DOHH2 (cell line): ENCODE measurements at regions not wholly inside any gene's neighbourhood (a gene's known extent, or its start where the extent isn't known, plus 50 kb on each side); places are given as distances from the start of the nearest gene placed in this dataset.

Source experiments
- EZH2phosphoT487 ChIP-seq: fragments of 200-600 bp; sonication (generic); IDR thresholded peaks from 2 replicates; pipeline ENCODE4 v1.6.1; 2017; ENCODE audit warnings: borderline replicate concordance, mild to moderate bottlenecking, antibody characterized with exemption, low read length, moderate library complexity, mixed read lengths
- TF ChIP-seq, protein P1 (sequence below): fragments of 200-600 bp; sonication (generic); IDR thresholded peaks from one replicate; pipeline ENCODE4 v1.5.1; 2014; ENCODE audit warnings: antibody characterized with exemption, mild to moderate bottlenecking, low read depth, low read length; ENCODE audit not compliant: poor library complexity, severe bottlenecking

GRCh38 chr17:54220829-54221228, 398.1 kb downstream of the KIF2B start:
- TF ChIP-seq, protein P1, sequence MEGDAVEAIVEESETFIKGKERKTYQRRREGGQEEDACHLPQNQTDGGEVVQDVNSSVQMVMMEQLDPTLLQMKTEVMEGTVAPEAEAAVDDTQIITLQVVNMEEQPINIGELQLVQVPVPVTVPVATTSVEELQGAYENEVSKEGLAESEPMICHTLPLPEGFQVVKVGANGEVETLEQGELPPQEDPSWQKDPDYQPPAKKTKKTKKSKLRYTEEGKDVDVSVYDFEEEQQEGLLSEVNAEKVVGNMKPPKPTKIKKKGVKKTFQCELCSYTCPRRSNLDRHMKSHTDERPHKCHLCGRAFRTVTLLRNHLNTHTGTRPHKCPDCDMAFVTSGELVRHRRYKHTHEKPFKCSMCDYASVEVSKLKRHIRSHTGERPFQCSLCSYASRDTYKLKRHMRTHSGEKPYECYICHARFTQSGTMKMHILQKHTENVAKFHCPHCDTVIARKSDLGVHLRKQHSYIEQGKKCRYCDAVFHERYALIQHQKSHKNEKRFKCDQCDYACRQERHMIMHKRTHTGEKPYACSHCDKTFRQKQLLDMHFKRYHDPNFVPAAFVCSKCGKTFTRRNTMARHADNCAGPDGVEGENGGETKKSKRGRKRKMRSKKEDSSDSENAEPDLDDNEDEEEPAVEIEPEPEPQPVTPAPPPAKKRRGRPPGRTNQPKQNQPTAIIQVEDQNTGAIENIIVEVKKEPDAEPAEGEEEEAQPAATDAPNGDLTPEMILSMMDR: no peak
- no peak for TF ChIP-seq EZH2phosphoT487
